NB4 (cell line): ENCODE measurements at regions not wholly inside any gene's neighbourhood (a gene's known extent, or its start where the extent isn't known, plus 50 kb on each side); places are given as distances from the start of the nearest gene placed in this dataset.

Experiments used
- POLR2A ChIP-seq: IDR thresholded peaks from 2 replicates; pipeline ENCODE4 v1.6.1; 2011; ENCODE audit warnings: mild to moderate bottlenecking; ENCODE audit not compliant: insufficient read length; ENCODE audit errors: extremely low read depth
- TF ChIP-seq, protein P1 (sequence below): IDR thresholded peaks from one replicate; pipeline ENCODE4 v1.5.1; 2012; ENCODE audit warnings: low read depth, low read length
- TF ChIP-seq, protein P2 (sequence below): IDR thresholded peaks from 2 replicates; pipeline ENCODE4 v1.6.1; 2011; ENCODE audit warnings: low read depth, low read length

DNA sequence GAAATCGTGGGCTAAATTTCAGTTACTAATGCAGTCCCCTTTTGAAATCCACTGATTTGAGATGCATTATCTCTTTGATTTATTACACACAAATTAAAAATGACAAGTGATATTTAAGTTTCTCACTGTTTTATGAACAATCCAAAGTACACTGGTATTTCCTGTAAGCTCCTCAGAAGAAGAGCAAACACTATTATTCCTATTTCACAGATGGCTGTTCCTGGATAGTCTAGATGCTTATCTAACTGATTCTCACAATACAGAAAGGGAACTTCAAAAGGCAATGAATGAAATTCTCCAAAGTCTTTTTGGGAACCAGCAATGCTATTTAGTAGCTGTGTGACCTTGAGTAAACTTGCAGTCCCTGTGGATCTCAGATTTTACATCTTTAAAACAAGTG, 404.7 kb upstream of the DAB2 start:
- TF ChIP-seq, protein P1, sequence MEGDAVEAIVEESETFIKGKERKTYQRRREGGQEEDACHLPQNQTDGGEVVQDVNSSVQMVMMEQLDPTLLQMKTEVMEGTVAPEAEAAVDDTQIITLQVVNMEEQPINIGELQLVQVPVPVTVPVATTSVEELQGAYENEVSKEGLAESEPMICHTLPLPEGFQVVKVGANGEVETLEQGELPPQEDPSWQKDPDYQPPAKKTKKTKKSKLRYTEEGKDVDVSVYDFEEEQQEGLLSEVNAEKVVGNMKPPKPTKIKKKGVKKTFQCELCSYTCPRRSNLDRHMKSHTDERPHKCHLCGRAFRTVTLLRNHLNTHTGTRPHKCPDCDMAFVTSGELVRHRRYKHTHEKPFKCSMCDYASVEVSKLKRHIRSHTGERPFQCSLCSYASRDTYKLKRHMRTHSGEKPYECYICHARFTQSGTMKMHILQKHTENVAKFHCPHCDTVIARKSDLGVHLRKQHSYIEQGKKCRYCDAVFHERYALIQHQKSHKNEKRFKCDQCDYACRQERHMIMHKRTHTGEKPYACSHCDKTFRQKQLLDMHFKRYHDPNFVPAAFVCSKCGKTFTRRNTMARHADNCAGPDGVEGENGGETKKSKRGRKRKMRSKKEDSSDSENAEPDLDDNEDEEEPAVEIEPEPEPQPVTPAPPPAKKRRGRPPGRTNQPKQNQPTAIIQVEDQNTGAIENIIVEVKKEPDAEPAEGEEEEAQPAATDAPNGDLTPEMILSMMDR = no peak
- no peak for TF ChIP-seq POLR2A
- TF ChIP-seq, protein P2, sequence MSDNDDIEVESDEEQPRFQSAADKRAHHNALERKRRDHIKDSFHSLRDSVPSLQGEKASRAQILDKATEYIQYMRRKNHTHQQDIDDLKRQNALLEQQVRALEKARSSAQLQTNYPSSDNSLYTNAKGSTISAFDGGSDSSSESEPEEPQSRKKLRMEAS = no peak
